ENCODE measurements at regions not wholly inside any gene's neighbourhood (a gene's known extent, or its start where the extent isn't known, plus 50 kb on each side); places are given as distances from the start of the nearest gene placed in this dataset.
A peak's percentile ranks its signal among the peaks of the same experiment; 100 is the strongest.

- no peaks in the 10 kb centered on the region for H3K79me2 ChIP-seq (ENCODE audit: low read length)
- no peak overlapping the region for H3K4me3 ChIP-seq (ENCODE audit: low read length)
- no peaks in the 10 kb centered on the region for H3K9me3 ChIP-seq (ENCODE audit: low read length)
- BruUV-seq (replicated peaks), result no TSS peak
- no peak overlapping the region for H2AFZ ChIP-seq (ENCODE audit: low read length)
- H3K36me3 ChIP-seq (ENCODE audit: low read depth, low read length), result no peaks in the 10 kb centered on the region
- H3F3A ChIP-seq (ENCODE audit: low read length, unreplicated experiment), result no peaks in the 10 kb centered on the region
- no peak overlapping the region for H3K27ac ChIP-seq (ENCODE audit: low read length)
- H3K4me1 ChIP-seq (ENCODE audit: insufficient read depth, low read length), result no peaks in the 10 kb centered on the region
- H4K20me1 ChIP-seq (ENCODE audit: low read length), result no peaks in the 10 kb centered on the region
- H3K4me2 ChIP-seq (ENCODE audit: low read length), result no peak overlapping the region
- ATAC-seq (no peak), DNase-seq (no peak)
- peaks cover 20% of the 10 kb centered on the region for H3K27me3 ChIP-seq (ENCODE audit: low read length)
- intact Hi-C loops (cut with micrococcal nuclease), result no loop called here
- ChIA-PET CTCF (no interaction called here), POLR2A (ENCODE audit: unreplicated experiment) (interaction anchor here (0.6 kb wide), 1 partner anchor 23 kb away, joined by 7 read pairs; no protein-coding TSS in a partner anchor)
- no peaks in the 10 kb centered on the region for H3K9me2 ChIP-seq (replicated peaks; ENCODE audit: low read length)
- no peak for TF ChIP-seq EZH2phosphoT487 (IDR thresholded peaks at IDR 0.05; ENCODE audit: borderline replicate concordance, low read length)
- TF ChIP-seq CTCF (conservative IDR thresholded peaks at IDR 0.05; ENCODE audit: low read depth, low read length), result no peak
- no peak for TF ChIP-seq EZH2 (IDR thresholded peaks at IDR 0.05; ENCODE audit: low read length, unreplicated experiment)
- H3K9ac ChIP-seq (ENCODE audit: low read length), result no peak overlapping the region
These were observed 139.3 kb downstream of the KCNJ2 start for GRCh38 chr17:70308618-70309017.

GRCh38 chr17:70310221-70310672, 140.9 kb downstream of the KCNJ2 start:
- ChIA-PET POLR2A (ENCODE audit: unreplicated experiment) (no interaction called here), CTCF (no interaction called here)
- no peaks in the 10 kb centered on the region for H3K9me2 ChIP-seq (replicated peaks; ENCODE audit: low read length)
- H3K27me3 ChIP-seq (ENCODE audit: low read length), result peaks cover 12% of the 10 kb centered on the region
- no peak overlapping the region for H3K9ac ChIP-seq (ENCODE audit: low read length)
- no peaks in the 10 kb centered on the region for H3K4me1 ChIP-seq (ENCODE audit: insufficient read depth, low read length)
- TF ChIP-seq EZH2phosphoT487 (IDR thresholded peaks at IDR 0.05; ENCODE audit: borderline replicate concordance, low read length) (no peak), CTCF (conservative IDR thresholded peaks at IDR 0.05; ENCODE audit: low read depth, low read length) (no peak), EZH2 (IDR thresholded peaks at IDR 0.05; ENCODE audit: low read length, unreplicated experiment) (no peak)
- H3K9me3 ChIP-seq (ENCODE audit: low read length), result no peaks in the 10 kb centered on the region
- H3K4me3 ChIP-seq (ENCODE audit: low read length), result no peak overlapping the region
- no peaks in the 10 kb centered on the region for H3K79me2 ChIP-seq (ENCODE audit: low read length)
- H2AFZ ChIP-seq (ENCODE audit: low read length), result no peak overlapping the region
- no TSS peak for BruUV-seq (replicated peaks)
- intact Hi-C loops (cut with micrococcal nuclease), result no loop called here
- no peak for DNase-seq
- H3K36me3 ChIP-seq (ENCODE audit: low read depth, low read length), result no peaks in the 10 kb centered on the region
- no peak for ATAC-seq
- no peak overlapping the region for H3K4me2 ChIP-seq (ENCODE audit: low read length)
- no peaks in the 10 kb centered on the region for H4K20me1 ChIP-seq (ENCODE audit: low read length)
- no peak overlapping the region for H3K27ac ChIP-seq (ENCODE audit: low read length)
- no peaks in the 10 kb centered on the region for H3F3A ChIP-seq (ENCODE audit: low read length, unreplicated experiment)

GRCh38 chr17:70313086-70313852, 143.9 kb downstream of the KCNJ2 start:
- no TSS peak for BruUV-seq (replicated peaks)
- H3K79me2 ChIP-seq (ENCODE audit: low read length), result no peaks in the 10 kb centered on the region
- intact Hi-C loops (cut with micrococcal nuclease), result no loop called here
- H3K27ac ChIP-seq (ENCODE audit: low read length), result no peak overlapping the region
- H3K4me1 ChIP-seq (ENCODE audit: insufficient read depth, low read length), result no peaks in the 10 kb centered on the region
- CTCF ChIA-PET, result no interaction called here
- H3K9me2 ChIP-seq (replicated peaks; ENCODE audit: low read length), result no peaks in the 10 kb centered on the region
- H3K9ac ChIP-seq (ENCODE audit: low read length), result no peak overlapping the region
- H3K36me3 ChIP-seq (ENCODE audit: low read depth, low read length), result no peaks in the 10 kb centered on the region
- TF ChIP-seq CTCF (conservative IDR thresholded peaks at IDR 0.05; ENCODE audit: low read depth, low read length) (no peak), EZH2 (IDR thresholded peaks at IDR 0.05; ENCODE audit: low read length, unreplicated experiment) (no peak), EZH2phosphoT487 (IDR thresholded peaks at IDR 0.05; ENCODE audit: borderline replicate concordance, low read length) (no peak)
- no peaks in the 10 kb centered on the region for H3F3A ChIP-seq (ENCODE audit: low read length, unreplicated experiment)
- no peaks in the 10 kb centered on the region for H3K9me3 ChIP-seq (ENCODE audit: low read length)
- no peaks in the 10 kb centered on the region for H4K20me1 ChIP-seq (ENCODE audit: low read length)
- peaks cover 12% of the 10 kb centered on the region for H3K27me3 ChIP-seq (ENCODE audit: low read length)
- no peak overlapping the region for H3K4me3 ChIP-seq (ENCODE audit: low read length)
- ATAC-seq, result peak; percentile 60
- no peak overlapping the region for H3K4me2 ChIP-seq (ENCODE audit: low read length)
- peak; percentile 46 for DNase-seq
- no peak overlapping the region for H2AFZ ChIP-seq (ENCODE audit: low read length)
- POLR2A ChIA-PET (ENCODE audit: unreplicated experiment), result no interaction called here
